Skin epidermis (tissue), 12 donors: ENCODE measurements at regions not wholly inside any gene's neighbourhood (a gene's known extent, or its start where the extent isn't known, plus 50 kb on each side); places are given as distances from the start of the nearest gene placed in this dataset.
"Not testable (repeated sequence)": the region's sequence is repeated elsewhere in the genome, so short reads cannot be mapped to it uniquely, and the experiment has no call there.

Source experiments
- H3K27ac ChIP-seq, 21 experiments: fragments of 200-600 bp; sonication (generic) in 11 of 21; one replicate each; pipeline ENCODE4 v1.5.0; 2020; ENCODE audit warnings: mild to moderate bottlenecking in 3 of 21, inconsistent platforms in 2 of 21, moderate library complexity in 2 of 21
- H3K4me3 ChIP-seq, 7 experiments: fragments of 200-600 bp; sonication (generic) in 2 of 7; one replicate each; pipeline ENCODE4 v1.5.0; 2020; ENCODE audit warnings: inconsistent platforms in 2 of 7, mild to moderate bottlenecking in 2 of 7, moderate library complexity in 1 of 7

DNA sequence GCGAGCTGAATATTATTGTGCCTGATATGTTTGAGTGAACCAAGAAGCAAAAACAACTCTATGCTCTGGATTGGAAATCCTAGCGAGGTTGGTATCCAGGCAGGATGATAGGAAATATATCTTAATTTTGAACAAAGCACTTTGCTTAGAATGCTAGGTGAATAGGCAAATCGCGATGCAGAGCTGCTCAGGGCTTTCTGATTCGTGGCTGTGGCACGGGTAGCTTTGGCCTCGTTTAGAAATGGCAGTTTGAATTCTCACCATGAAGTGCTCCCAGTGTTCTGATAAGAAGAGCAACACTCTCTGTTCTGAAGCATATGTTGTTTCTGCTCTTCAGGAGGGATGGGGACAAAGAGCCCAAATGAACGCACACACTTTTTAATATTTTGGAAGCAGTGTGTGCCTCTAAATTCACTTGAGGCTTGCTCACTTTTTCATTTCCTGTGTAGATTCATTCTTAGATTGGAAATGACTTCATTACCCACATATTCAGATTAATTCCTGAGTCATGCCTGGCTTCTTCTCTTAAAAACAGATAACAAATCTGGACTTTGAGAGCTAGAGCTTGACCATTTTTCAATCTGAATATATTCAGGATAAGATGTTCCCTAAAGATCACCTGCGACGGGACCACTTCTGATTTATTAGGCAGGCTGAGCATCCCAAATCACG is 200.9 kb downstream of the RPAP3 start:
- H3K4me3 ChIP-seq, result no peak overlapping the region
- peak overlapping the region in 1 of 21 experiments; percentile 8 for H3K27ac ChIP-seq

DNA sequence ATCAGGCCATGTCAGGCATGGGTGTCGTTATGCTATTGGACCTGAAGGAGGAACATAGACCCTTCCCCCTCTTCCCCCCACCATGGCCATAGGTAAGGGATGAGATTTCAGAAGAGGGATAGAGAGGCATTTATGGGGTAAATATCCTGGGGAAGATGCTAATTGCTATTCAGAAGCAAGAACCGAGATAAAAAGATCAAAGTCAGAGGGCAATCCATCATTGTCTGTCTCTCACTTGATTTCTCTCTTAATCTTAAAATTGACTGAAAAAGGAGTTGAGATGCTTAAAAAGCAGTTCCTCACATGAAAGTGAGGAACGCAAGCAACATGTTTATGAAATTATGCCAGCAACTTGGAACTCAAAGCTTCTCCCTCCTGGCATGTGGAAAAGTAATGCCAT is 212.0 kb downstream of the RPAP3 start:
- Histone ChIP-seq H3K4me3 (no peak overlapping the region), H3K27ac (no peak overlapping the region)

DNA sequence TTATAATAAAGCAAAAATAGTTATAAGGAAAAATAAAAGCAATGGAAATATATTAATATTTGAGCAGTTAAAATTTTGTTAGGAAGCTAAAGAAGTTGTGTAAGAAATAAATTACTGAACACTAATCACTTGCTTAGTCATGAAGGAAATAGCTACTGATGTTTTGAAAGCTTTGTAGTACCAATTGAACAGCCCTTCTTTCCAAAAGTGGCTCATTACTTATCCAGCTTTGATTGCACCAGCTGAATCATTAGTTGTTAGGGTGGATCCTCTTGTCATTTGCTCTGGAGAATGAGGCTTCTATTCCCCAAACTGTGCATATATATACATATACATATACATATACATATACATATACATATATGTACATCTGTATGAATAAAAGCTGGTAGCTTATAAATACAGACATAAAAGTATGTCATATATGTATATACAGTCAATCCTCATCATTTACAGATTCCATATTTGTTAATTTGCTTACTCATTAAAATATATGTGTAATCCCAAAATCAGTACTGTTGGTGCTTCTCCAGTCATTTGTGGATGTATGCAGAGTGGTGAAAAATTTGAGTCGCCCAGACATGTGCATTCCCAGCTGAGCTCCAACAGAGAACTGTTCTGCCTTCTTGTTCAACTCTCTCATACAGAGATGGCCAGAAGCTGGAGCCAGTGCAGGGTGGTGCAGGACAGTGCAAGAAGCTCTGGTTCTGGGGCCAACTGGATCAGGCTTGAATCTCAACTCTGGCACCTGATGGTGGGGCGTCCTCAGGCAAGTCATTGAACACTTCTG is 214.1 kb downstream of the RPAP3 start:
- Histone ChIP-seq H3K27ac (no peak overlapping the region), H3K4me3 (no peak overlapping the region)

DNA sequence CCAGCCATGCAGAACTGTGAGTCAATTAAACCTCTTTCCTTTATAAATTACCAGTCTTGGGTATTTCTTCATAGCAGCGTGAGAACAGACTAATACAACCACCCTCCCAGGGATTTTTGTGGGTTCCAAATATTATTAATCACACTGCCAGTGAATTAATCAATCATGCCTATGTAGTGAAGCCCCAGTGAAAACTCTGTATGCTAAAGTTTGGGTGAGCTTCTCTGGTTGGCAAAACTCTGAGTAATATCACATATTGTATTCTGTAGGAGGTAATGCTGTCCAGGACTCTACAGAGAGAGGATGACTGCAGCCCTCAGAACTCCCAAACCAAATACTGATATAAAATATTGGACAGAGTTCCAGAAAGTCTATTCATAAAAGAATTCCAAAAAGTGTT is 216.9 kb downstream of the RPAP3 start:
- Histone ChIP-seq H3K4me3 (no peak overlapping the region), H3K27ac (no peak overlapping the region)

DNA sequence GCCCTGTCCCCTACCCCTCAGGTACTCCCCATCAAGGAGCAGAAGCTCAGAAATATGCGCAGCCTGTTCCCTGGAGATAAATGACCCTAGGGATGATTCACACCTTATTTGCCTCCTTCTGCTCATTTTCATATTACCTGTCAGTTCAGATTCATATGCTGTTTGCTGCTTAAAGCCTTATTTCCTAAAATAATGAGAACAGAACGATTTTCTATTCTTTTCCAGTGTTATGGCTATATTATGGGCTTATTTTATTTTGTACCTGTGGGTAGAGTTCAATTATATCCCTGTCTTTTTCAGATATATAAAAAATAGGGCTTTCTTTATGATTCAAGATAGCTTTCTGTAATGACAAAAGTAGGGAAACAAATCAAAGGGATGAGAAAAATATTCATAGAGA is 224.8 kb downstream of the RPAP3 start:
- no peak overlapping the region for H3K27ac ChIP-seq
- no peak overlapping the region for H3K4me3 ChIP-seq

DNA sequence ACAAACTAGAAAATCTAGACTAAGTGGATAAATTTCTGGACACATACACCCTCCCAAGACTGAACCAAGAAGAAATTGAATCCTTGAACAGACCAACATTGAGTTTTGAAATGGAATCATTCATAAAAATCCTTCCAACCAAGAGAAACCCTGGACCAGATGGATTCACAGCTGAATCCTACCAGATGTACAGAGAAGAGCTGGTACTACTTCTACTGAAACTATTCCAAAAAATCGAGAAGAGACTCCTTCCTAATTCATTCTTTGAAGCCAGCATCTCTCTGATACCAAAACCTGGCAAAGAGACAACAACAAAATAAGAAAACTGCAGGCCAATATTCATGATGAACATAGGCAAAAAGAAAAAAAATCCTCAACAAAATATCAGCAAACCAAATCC is 227.4 kb downstream of the RPAP3 start:
- H3K4me3 ChIP-seq, result no peak overlapping the region
- no peak overlapping the region for H3K27ac ChIP-seq

DNA sequence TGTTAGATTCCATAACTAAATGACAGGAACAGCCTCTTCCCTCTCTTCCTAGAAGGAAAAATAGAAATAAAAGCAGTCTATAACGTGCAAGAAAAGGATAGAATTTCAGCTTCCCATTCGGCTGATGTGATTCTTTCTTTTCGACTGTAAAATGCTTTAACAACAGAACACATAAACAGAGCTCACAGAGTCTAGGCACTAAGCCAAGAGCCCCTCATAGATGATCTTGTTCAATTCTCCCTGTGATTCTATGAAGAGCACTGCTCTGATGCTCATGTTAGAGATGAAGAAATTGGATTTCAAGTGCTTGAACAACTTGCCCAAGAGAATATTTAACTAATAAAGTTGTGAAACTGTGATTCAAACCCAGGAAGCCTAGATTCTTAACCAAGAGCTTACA is 232.7 kb downstream of the RPAP3 start:
- Histone ChIP-seq H3K4me3 (no peak overlapping the region), H3K27ac (no peak overlapping the region)

DNA sequence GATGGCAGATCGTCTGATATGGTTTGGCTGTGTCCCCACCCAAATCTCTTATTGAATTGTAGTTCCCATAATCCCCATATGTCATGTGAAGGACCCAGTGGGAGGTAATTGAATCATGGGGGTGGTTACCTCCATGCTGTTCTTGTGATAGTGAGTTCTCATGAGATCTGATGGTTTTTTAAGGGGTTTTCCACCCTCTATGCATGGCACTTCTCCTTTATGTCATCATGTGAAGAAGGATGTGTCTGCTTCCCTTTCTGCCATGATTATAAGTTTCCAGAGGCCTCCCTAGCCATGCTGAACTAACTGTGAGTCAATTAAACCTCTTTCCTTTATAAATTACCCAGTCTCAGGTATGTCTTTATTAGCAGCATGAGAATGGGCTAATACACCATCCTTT is 235.5 kb downstream of the RPAP3 start:
- not testable (repeated sequence) for H3K27ac ChIP-seq, H3K4me3 ChIP-seq

DNA sequence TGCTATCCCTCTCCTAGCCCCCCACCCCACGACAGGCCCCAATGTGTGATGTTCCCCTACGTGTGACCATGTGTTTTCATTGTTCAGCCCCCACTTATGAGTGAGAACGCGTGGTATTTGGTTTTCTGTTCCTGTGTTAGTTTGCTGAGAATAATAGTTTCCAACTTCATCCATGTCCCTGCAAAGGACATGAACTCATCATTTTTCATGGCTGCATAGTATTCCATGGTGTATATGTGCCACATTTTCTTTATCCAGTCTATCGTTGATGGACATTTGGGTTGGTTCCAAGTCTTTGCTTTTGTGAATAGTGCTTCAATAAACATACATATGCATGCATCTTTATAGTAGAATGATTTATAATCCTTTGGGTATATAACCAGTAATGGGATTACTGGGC is 241.9 kb downstream of the RPAP3 start:
- not testable (repeated sequence) for H3K4me3 ChIP-seq, H3K27ac ChIP-seq

DNA sequence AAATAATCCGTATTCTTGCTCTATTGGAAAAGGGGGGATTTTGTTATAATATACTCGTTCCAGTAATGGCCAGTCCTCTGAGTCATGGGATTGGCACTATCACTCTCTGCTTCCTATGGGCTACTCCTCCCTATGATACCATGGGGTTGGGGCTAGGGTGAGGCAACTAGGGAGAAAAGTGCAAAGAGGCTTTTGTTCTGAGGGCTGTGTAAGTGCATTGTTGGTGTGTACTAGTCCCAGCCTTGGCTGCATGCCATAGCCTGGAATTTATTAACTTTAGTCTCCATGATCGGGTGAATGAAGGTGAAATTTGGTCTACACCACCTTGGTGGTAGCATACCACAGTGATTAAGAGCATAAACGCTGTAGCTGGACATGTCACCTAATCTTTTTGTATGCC is 247.6 kb downstream of the RPAP3 start:
- H3K4me3 ChIP-seq, result no peak overlapping the region
- H3K27ac ChIP-seq, result no peak overlapping the region

DNA sequence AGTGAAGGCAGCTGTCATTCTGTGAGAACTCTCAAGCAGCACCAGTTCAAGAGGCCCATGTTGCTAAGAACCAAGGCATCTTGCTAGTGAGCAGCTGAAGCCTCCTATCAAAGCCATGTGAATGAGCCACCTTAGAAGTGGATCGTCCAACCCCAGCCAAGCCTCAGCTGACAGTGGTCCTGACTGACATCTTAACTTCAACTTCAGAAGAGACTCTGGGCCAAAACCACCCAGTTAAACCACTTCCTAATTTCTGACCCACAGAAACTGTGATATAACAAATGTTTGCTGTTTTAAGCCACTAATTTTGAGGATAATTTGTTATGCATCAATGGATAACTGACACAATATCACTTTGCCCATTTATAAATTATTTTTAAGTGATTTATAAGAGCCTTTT is 256.0 kb downstream of the RPAP3 start:
- Histone ChIP-seq H3K4me3 (no peak overlapping the region), H3K27ac (no peak overlapping the region)

DNA sequence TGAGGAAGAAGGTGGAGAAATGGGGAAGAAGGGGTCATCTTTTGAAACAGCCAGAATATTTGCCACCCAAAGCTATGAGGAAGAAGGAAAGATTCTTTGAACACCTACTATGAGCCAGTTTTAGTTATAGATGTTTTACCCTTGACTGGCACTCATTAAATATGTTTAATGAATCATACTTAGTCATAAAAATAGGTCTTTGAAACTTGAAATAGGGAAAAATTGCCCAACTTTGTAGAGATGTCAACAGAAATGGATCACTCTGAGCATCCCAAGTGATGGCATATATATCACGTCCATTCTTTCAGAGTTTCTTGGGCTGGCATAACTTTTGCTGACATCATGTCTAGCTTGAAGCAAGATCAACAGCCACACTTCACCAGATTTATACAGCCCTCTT is 263.5 kb downstream of the RPAP3 start:
- no peak overlapping the region for H3K27ac ChIP-seq
- H3K4me3 ChIP-seq, result no peak overlapping the region

DNA sequence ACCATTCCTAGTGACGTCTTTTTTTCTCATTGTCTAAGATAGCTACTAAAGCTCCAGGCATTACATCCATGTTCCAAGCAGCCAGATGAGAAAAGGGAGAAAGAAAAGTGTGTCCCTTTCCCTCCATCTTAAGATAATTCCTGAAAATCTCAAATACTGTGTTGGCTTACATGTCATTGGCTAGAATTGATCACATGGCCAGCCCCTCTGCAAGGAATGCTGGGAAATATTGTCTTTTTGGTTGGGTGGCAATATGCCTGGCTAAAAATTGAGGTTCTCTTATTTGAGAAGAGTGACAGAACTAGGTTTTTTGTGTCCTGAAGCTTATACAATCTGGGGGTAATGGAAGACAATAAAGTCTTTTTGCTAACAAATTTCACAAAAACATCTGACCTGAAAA is 264.3 kb downstream of the RPAP3 start:
- Histone ChIP-seq H3K4me3 (no peak overlapping the region), H3K27ac (no peak overlapping the region)

DNA sequence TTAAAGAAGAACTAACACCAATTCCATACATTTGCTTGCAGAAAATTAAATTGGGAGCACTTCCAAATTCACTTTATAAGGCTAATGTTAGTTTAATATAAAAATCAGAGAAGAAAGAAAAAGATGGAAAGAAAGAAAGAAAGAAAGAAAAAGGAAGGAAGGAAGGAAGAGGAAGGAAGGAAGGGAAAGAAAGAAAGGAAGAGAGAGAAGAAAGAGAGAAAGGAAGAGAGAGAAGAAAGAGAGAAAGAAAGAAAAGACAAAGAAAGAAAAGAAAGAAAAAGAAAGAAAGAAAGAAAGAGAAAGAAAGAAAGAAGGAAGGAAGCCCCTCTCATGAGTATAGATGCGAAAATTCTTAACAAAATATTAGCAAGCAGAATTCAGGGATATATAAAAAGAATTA is 267.7 kb downstream of the RPAP3 start:
- Histone ChIP-seq H3K4me3 (no peak overlapping the region), H3K27ac (no peak overlapping the region)

DNA sequence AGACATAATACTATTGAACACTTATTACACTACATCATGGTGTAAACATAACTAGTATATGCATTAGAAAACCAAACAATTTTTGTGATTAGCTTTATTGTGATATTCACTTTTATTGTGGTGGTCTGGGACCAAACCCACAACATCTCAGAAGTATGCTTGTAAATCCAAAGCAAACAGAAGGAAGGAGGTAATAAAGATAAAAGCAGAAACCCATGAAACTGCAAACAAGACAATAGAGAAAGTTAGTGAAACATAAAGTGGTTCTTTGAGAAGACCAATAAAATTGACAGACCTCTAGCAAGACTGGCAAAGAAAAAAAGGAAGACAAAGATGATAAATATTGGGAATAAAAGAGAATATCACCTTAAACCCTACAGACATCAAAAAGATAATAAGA is 268.3 kb downstream of the RPAP3 start:
- Histone ChIP-seq H3K4me3 (no peak overlapping the region), H3K27ac (no peak overlapping the region)

DNA sequence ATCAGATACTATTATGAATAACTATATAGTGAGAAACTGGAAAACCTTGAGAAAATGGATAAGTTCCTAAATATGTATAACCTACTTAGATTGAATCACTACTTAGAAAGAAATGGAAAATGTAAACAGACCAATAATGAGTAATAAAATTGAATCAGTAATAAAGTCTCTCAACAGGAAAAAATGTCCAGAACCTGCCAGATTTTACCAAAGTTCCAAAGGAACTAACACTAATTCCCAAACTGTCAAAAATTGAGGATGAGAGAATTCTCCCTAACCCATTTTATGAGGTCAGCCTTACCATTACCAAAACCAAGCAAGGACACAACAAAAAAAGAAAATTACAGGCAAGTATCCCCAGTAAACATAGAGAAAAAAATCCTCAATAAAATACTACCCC is 272.0 kb downstream of the RPAP3 start:
- H3K27ac ChIP-seq, result no peak overlapping the region

DNA sequence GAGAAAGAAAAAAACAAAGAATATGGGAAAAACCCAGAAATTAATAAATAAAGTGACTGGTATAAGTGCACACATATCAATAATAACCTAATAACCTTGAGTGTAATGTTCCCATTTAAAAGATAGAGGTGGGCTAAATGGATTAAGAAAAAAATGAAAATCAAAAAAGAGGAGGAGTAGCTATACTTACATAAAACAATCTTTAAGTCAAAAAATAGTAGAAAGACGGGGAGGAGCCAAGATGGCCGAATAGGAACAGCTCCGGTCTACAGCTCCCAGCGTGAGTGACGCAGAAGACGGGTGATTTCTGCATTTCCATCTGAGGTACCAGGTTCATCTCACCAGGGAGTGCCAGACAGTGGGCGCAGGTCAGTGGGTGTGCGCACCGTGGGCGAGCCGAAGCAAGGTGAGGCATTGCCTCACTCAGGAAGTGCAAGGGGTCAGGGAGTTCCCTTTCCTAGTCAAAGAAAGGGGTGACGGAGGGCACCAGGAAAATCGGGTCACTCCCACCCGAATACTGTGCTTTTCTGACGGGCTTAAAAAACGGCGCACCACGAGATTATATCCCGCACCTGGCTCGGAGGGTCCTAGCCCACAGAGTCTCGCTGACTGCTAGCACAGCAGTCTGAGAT is 279.0 kb downstream of the RPAP3 start:
- Histone ChIP-seq H3K4me3 (peak overlapping the region in 2 of 7 experiments; percentile 9 to 14), H3K27ac (peak overlapping the region in 1 of 21 experiments; percentile 42)

More for the DNA sequence above, 272.0 kb downstream of the RPAP3 start:
- H3K4me3 ChIP-seq, result no peak overlapping the region

DNA sequence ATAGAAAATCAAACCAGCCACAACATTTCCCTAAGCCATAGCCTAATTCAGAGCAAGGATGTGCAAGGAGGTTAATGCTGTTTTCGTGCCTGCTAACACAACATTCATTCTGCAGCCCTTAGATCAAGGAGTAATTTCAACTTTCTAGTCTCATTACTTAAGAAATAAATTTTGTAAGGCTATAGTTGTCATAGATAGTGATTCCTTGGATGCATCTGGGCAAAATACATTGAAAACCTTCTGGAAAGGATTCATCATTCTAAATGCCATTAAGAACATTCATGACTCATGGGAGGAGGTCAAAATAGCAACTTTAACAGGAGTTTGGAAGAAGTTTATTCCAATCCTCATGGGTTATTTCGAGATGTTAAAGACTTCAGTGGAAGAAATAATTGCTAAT is 283.2 kb downstream of the RPAP3 start:
- Histone ChIP-seq H3K4me3 (no peak overlapping the region), H3K27ac (no peak overlapping the region)

DNA sequence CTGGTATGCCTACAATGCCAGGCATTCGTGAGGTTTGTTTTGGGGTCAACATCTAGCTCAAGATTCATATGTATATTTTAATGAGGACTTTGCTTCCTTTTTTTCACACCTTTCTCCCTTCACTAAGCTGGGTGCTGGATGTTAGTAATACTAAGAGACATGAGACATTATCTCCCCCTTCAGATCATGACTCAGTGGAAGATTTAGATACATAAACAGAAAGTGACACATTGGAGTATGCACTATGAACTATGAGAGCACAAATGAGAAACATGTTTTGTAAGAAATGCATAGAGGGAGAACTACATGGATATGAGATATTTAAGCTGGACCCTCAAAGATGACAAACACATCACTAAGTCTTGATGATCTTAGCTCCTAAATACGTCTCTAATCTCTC is 286.3 kb downstream of the RPAP3 start:
- H3K27ac ChIP-seq, result no peak overlapping the region
- no peak overlapping the region for H3K4me3 ChIP-seq

DNA sequence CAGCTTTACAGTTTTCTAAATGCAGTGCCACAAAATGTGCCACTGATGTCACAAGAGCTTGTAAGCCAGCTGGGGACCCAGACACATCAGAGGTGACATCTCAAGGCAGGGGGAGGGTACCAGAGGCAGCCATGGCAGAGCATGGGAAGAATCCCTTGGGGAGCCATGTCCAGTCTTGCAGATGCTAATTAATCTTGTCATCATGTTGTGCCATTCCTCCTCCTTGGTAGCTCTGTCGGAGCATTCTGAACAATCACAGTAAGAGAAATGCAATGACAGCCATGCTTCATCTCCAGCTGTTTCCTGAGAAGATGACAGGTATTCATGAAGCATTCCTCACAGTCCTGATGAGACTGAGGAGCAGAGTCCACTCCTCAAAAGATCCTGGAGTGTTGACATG is 287.9 kb downstream of the RPAP3 start:
- H3K27ac ChIP-seq, result peak overlapping the region in 1 of 21 experiments; percentile 52
- H3K4me3 ChIP-seq, result no peak overlapping the region

DNA sequence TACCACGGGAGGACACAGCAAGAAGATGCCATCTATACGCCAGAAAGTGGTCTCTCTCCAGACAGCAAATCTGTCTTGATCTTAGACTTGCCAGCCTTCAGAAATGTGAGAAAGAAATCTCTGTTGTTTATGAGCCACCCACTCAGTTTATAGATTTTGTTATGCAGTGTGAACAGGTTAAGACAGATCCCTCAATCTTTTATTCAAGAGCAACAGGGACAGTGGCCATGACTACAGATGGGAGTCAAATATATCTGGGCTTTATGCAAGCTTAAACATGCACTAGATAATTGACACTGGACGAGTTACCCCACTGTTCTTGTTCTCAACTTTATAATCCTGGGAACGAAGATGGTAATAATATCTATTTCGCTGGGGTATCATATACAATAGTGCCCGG is 288.7 kb downstream of the RPAP3 start:
- Histone ChIP-seq H3K4me3 (no peak overlapping the region), H3K27ac (peak overlapping the region in 4 of 21 experiments; percentile 10 to 52 (median 46))
